ENCODE measurements at regions not wholly inside any gene's neighbourhood (a gene's known extent, or its start where the extent isn't known, plus 50 kb on each side); places are given as distances from the start of the nearest gene placed in this dataset.

DNA sequence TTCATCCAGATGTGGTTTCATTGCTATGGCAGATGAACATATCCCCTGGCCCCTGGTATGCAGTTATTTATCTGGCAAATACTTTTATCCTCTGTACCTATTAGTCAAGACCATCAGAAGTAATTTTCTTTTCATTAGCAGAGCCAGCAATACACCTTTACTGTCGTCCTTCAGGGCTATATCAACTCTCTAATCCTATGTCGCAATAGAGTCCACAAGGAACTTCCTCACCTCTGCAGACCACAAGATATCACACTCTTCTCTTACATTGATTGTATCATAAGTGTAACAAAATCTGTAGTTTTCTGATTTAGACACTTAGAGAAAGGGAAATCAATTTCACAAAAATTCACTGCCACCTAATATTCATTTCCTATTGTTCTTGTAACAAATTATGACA, 252.9 kb upstream of the DCC start (continued):
- TF ChIP-seq, protein P1, sequence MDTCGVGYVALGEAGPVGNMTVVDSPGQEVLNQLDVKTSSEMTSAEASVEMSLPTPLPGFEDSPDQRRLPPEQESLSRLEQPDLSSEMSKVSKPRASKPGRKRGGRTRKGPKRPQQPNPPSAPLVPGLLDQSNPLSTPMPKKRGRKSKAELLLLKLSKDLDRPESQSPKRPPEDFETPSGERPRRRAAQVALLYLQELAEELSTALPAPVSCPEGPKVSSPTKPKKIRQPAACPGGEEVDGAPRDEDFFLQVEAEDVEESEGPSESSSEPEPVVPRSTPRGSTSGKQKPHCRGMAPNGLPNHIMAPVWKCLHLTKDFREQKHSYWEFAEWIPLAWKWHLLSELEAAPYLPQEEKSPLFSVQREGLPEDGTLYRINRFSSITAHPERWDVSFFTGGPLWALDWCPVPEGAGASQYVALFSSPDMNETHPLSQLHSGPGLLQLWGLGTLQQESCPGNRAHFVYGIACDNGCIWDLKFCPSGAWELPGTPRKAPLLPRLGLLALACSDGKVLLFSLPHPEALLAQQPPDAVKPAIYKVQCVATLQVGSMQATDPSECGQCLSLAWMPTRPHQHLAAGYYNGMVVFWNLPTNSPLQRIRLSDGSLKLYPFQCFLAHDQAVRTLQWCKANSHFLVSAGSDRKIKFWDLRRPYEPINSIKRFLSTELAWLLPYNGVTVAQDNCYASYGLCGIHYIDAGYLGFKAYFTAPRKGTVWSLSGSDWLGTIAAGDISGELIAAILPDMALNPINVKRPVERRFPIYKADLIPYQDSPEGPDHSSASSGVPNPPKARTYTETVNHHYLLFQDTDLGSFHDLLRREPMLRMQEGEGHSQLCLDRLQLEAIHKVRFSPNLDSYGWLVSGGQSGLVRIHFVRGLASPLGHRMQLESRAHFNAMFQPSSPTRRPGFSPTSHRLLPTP (IDR thresholded peaks at IDR 0.05; ENCODE audit: borderline replicate concordance, extremely low read depth, insufficient read length), result no peak

DNA sequence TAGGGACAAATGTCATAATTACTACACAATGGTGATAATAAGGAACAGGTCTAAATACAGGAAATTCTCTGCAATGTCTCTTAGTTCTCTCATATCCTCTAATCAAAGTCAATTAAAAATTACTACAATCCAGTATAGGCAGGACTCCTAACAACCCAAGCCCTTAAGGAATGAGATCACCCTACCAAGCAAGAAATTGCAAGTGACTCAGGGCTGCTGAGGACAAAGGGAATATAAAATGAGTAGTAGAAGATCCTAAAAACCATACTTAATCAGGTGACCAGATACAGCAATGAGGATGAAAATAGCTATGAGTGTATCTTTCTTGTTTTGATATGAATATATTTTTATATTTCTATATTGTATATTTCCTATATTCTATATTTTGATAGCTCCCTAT, 250.0 kb upstream of the DCC start:
- no peak for FAIRE-seq

More for the DNA sequence above, 250.0 kb upstream of the DCC start:
- intact Hi-C loops (cut with micrococcal nuclease), result no loop called here
- CTCF ChIA-PET (ENCODE audit: low intra/inter-chr PET ratio), result no interaction called here
- DNase-seq (ENCODE audit: extremely low read depth in 1 of 4, low spot score in 3 of 4) (no peak), ATAC-seq (no peak)
- no peak overlapping the region for H3K27ac ChIP-seq (ENCODE audit: extremely low read depth, low read depth, low read length)
- no peaks in the 10 kb centered on the region for H3K4me1 ChIP-seq (replicated peaks in 1 of 2; ENCODE audit: control insufficient read depth in 2 of 2, insufficient read depth in 2 of 2, low read length in 2 of 2)
- H3K9me3 ChIP-seq (replicated peaks; ENCODE audit: control insufficient read depth, insufficient read depth, low read depth, low read length), result no peaks in the 10 kb centered on the region
- in situ Hi-C loops (cut with MboI), result no loop called here
- no peaks in the 10 kb centered on the region for H3K79me2 ChIP-seq (ENCODE audit: control insufficient read depth, insufficient read depth, low read length)
- no TSS peak for BruUV-seq (replicated peaks)
- TF ChIP-seq, protein P2, sequence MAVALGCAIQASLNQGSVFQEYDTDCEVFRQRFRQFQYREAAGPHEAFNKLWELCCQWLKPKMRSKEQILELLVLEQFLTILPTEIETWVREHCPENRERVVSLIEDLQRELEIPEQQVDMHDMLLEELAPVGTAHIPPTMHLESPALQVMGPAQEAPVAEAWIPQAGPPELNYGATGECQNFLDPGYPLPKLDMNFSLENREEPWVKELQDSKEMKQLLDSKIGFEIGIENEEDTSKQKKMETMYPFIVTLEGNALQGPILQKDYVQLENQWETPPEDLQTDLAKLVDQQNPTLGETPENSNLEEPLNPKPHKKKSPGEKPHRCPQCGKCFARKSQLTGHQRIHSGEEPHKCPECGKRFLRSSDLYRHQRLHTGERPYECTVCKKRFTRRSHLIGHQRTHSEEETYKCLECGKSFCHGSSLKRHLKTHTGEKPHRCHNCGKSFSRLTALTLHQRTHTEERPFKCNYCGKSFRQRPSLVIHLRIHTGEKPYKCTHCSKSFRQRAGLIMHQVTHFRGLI (CRISPR knock-in tag; IDR thresholded peaks at IDR 0.05), result no peak
- no peak for TF ChIP-seq ZNF121 (CRISPR knock-in tag; conservative IDR thresholded peaks at IDR 0.05)
- TF ChIP-seq TOE1 (IDR thresholded peaks at IDR 0.05; ENCODE audit: borderline replicate concordance), result no peak
- TF ChIP-seq TOE1 (CRISPR knock-in tag; IDR thresholded peaks at IDR 0.05; ENCODE audit: borderline replicate concordance, low read depth), result no peak
- no peak for TF ChIP-seq RBBP5 (IDR thresholded peaks at IDR 0.05; ENCODE audit: borderline replicate concordance, insufficient read depth, low read length, poor library complexity, severe bottlenecking)
- TF ChIP-seq BACH1 (tag; IDR thresholded peaks at IDR 0.05), result no peak
- TF ChIP-seq ZFX (CRISPR knock-in tag; IDR thresholded peaks at IDR 0.05), result no peak
- no peak for TF ChIP-seq POLR2AphosphoS2 (IDR thresholded peaks at IDR 0.05; ENCODE audit: low read length)
- TF ChIP-seq, protein P3, sequence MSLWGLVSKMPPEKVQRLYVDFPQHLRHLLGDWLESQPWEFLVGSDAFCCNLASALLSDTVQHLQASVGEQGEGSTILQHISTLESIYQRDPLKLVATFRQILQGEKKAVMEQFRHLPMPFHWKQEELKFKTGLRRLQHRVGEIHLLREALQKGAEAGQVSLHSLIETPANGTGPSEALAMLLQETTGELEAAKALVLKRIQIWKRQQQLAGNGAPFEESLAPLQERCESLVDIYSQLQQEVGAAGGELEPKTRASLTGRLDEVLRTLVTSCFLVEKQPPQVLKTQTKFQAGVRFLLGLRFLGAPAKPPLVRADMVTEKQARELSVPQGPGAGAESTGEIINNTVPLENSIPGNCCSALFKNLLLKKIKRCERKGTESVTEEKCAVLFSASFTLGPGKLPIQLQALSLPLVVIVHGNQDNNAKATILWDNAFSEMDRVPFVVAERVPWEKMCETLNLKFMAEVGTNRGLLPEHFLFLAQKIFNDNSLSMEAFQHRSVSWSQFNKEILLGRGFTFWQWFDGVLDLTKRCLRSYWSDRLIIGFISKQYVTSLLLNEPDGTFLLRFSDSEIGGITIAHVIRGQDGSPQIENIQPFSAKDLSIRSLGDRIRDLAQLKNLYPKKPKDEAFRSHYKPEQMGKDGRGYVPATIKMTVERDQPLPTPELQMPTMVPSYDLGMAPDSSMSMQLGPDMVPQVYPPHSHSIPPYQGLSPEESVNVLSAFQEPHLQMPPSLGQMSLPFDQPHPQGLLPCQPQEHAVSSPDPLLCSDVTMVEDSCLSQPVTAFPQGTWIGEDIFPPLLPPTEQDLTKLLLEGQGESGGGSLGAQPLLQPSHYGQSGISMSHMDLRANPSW (CRISPR knock-in tag; IDR thresholded peaks at IDR 0.05), result no peak
- TF ChIP-seq PHB2 (IDR thresholded peaks at IDR 0.05; ENCODE audit: low read depth), result no peak
- TF ChIP-seq ZKSCAN3 (CRISPR knock-in tag; IDR thresholded peaks at IDR 0.05), result no peak
- H2AFZ ChIP-seq (ENCODE audit: low read depth, low read length), result no peak overlapping the region
- H3K4me3 ChIP-seq, result no peak overlapping the region
- H3K9ac ChIP-seq (ENCODE audit: insufficient read depth in 1 of 2, low read depth in 2 of 2, low read length in 2 of 2), result no peak overlapping the region
- no peaks in the 10 kb centered on the region for H3K9me1 ChIP-seq (ENCODE audit: control insufficient read depth, insufficient read depth, low read length)
- no peaks in the 10 kb centered on the region for H4K20me1 ChIP-seq (replicated peaks; ENCODE audit: control insufficient read depth, insufficient read depth, low read length)
- no peaks in the 10 kb centered on the region for H3K27me3 ChIP-seq (ENCODE audit: control insufficient read depth in 2 of 2, insufficient read depth in 2 of 2, low read length in 2 of 2)
- POLR2A ChIA-PET, result no interaction called here
- no peak overlapping the region for H3K4me2 ChIP-seq (ENCODE audit: insufficient read depth, low read length)
- H3K36me3 ChIP-seq (ENCODE audit: control insufficient read depth, insufficient read depth, low read length), result no peaks in the 10 kb centered on the region

Data from K562 (cell line).